H1 (cell line): ENCODE measurements at regions not wholly inside any gene's neighbourhood (a gene's known extent, or its start where the extent isn't known, plus 50 kb on each side); places are given as distances from the start of the nearest gene placed in this dataset.

Source experiments
- CTCF ChIA-PET: fragments of 300-600 bp; sonication (Branson Sonifier 250); formaldehyde crosslinking; loops from one replicate; lab custom pipeline; 2021; ENCODE audit not compliant: partially characterized antibody; lab: Charles Lee
- POLR2A ChIA-PET: fragments of 300-600 bp; sonication (Branson Sonifier 250); formaldehyde crosslinking; loops from one replicate; lab custom pipeline; 2021; ENCODE audit warnings: inconsistent platforms; ENCODE audit not compliant: partially characterized antibody; lab: Charles Lee
- DNase-seq, 2 experiments: peaks; one replicate each; pipeline versions ENCODE4 v3.0.0 to v3.0.0-alpha.2; 2010 to 2022; ENCODE audit warnings: low spot score in 2 of 2, low read depth in 1 of 2, mixed read lengths in 1 of 2
- FAIRE-seq: peaks from 2 replicates; lab custom pipeline; 2011; peaks lifted over from hg19 to GRCh38; lab: Jason Lieb, UNC
- H2AFZ ChIP-seq: 2 replicates; pipeline ENCODE4 v1.8.1; 2012; ENCODE audit warnings: low read length, inconsistent platforms
- H2AK5ac ChIP-seq: 2 replicates; pipeline ENCODE4 v1.6.1; 2013; ENCODE audit warnings: low read depth, low read length
- H2BK120ac ChIP-seq: replicated peaks from 2 replicates; pipeline ENCODE3; 2013; ENCODE audit warnings: low read depth, low read length, inconsistent platforms
- H2BK12ac ChIP-seq: 2 replicates; pipeline ENCODE4 v1.6.1; 2013; ENCODE audit warnings: low read depth, low read length
- H2BK15ac ChIP-seq: 2 replicates; pipeline ENCODE4 v1.6.1; 2013; ENCODE audit warnings: low read length
- H2BK20ac ChIP-seq: 2 replicates; pipeline ENCODE4 v1.6.1; 2013; ENCODE audit warnings: low read length
- H2BK5ac ChIP-seq: 2 replicates; pipeline ENCODE4 v1.6.1; 2013; ENCODE audit warnings: low read depth, low read length
- H3K14ac ChIP-seq: 2 replicates; pipeline ENCODE4 v1.6.1; 2013; ENCODE audit warnings: inconsistent platforms; ENCODE audit not compliant: insufficient read length
- H3K18ac ChIP-seq: 2 replicates; pipeline ENCODE4 v1.6.1; 2013; ENCODE audit warnings: low read length; ENCODE audit errors: extremely low read depth
- H3K23ac ChIP-seq: 2 replicates; pipeline ENCODE4 v1.6.1; 2013; ENCODE audit warnings: inconsistent platforms; ENCODE audit not compliant: insufficient read length
- H3K23me2 ChIP-seq: 2 replicates; pipeline ENCODE4 v1.6.1; 2013; ENCODE audit warnings: low read depth, low read length
- H3K27ac ChIP-seq: 2 replicates; pipeline ENCODE4 v1.6.1; 2011; ENCODE audit warnings: low read depth, low read length, inconsistent platforms
- H3K27me3 ChIP-seq, 4 experiments: replicated peaks in 1 of 4; 1 replicate in 1 of 4; 2 replicates in 3 of 4; pipeline versions ENCODE4 v1.6.1 to v1.8.1; 2011 to 2013; ENCODE audit warnings: low read length in 3 of 4, mild to moderate bottlenecking in 3 of 4, inconsistent platforms in 2 of 4, mixed read lengths in 2 of 4, moderate library complexity in 1 of 4; ENCODE audit not compliant: control insufficient read depth in 3 of 4, insufficient read depth in 3 of 4; ENCODE audit errors: extremely low read depth in 1 of 4
- H3K36me3 ChIP-seq, 4 experiments: 2 replicates each; pipeline versions ENCODE4 v1.6.1 to v1.8.1; 2011 to 2013; ENCODE audit warnings: mild to moderate bottlenecking in 4 of 4, low read length in 3 of 4, moderate library complexity in 2 of 4, control low read depth in 1 of 4, inconsistent platforms in 1 of 4; ENCODE audit not compliant: insufficient read depth in 4 of 4, control insufficient read depth in 2 of 4
- H3K4ac ChIP-seq: replicated peaks from 2 replicates; pipeline ENCODE3; 2013; ENCODE audit warnings: low read length, low read depth, mixed read lengths, inconsistent platforms; ENCODE audit not compliant: insufficient read length
- H3K4me1 ChIP-seq, 4 experiments: replicated peaks in 1 of 4; 1 replicate in 1 of 4; 2 replicates in 3 of 4; pipeline versions ENCODE4 v1.6.1 to v1.8.1; 2011 to 2013; ENCODE audit warnings: low read length in 3 of 4, inconsistent platforms in 2 of 4, mixed read lengths in 1 of 4; ENCODE audit not compliant: insufficient read depth in 4 of 4, control insufficient read depth in 3 of 4
- H3K4me2 ChIP-seq, 2 experiments: 2 replicates each; pipeline versions ENCODE4 v1.6.1 to v1.8.1; 2011 to 2013; ENCODE audit warnings: low read depth in 2 of 2, low read length in 2 of 2, control low read depth in 1 of 2, inconsistent platforms in 1 of 2, mild to moderate bottlenecking in 1 of 2; ENCODE audit not compliant: insufficient read depth in 1 of 2
- H3K4me3 ChIP-seq, 4 experiments: fragments of 200-600, 300-600 bp in 1 of 4; sonication (generic), shearing (Covaris generic), sonication (Bioruptor Twin) in 1 of 4; 2 replicates each; pipeline versions ENCODE4 v1.5.1 to v1.8.1; 2011 to 2016; ENCODE audit warnings: low read length in 4 of 4, low read depth in 3 of 4, control low read depth in 2 of 4, inconsistent platforms in 2 of 4, mild to moderate bottlenecking in 2 of 4, mixed read lengths in 1 of 4, moderate library complexity in 1 of 4; ENCODE audit not compliant: insufficient read depth in 2 of 4; ENCODE audit errors: extremely low read depth in 1 of 4
- H3K56ac ChIP-seq: replicated peaks from 2 replicates; pipeline ENCODE3; 2013; ENCODE audit warnings: low read depth, mild to moderate bottlenecking, mixed read lengths, low read length, inconsistent platforms; ENCODE audit not compliant: insufficient read length
- H3K79me1 ChIP-seq: 2 replicates; pipeline ENCODE4 v1.6.1; 2013; ENCODE audit warnings: low read depth, low read length, control low read depth
- H3K79me2 ChIP-seq, 2 experiments: 2 replicates each; pipeline versions ENCODE4 v1.6.1 to v1.8.1; 2012 to 2013; ENCODE audit warnings: low read length in 2 of 2, mild to moderate bottlenecking in 2 of 2, inconsistent platforms in 1 of 2; ENCODE audit not compliant: insufficient read depth in 2 of 2, control insufficient read depth in 1 of 2
- H3K9ac ChIP-seq, 4 experiments: replicated peaks in 1 of 4; 1 replicate in 1 of 4; 2 replicates in 3 of 4; pipeline versions ENCODE4 v1.6.1 to v1.8.1; 2011 to 2013; ENCODE audit warnings: low read depth in 3 of 4, low read length in 3 of 4, control low read depth in 2 of 4, mild to moderate bottlenecking in 2 of 4, moderate library complexity in 2 of 4, inconsistent platforms in 1 of 4; ENCODE audit errors: extremely low read depth in 1 of 4
- H3K9me3 ChIP-seq, 2 experiments: 2 replicates each; pipeline versions ENCODE4 v1.6.1 to v1.8.1; 2012 to 2013; ENCODE audit warnings: mild to moderate bottlenecking in 2 of 2, moderate library complexity in 2 of 2, control low read depth in 1 of 2, inconsistent platforms in 1 of 2, low read depth in 1 of 2, low read length in 1 of 2, mixed read lengths in 1 of 2; ENCODE audit not compliant: insufficient read depth in 2 of 2
- H4K20me1 ChIP-seq, 2 experiments: replicated peaks in 1 of 2; 2 replicates each; pipeline versions ENCODE3 to v1.8.1; 2011 to 2013; ENCODE audit warnings: inconsistent platforms in 2 of 2, low read length in 2 of 2, mild to moderate bottlenecking in 1 of 2; ENCODE audit not compliant: insufficient read depth in 2 of 2, control insufficient read depth in 1 of 2
- H4K5ac ChIP-seq: 2 replicates; pipeline ENCODE4 v1.6.1; 2013; ENCODE audit warnings: low read length, low read depth, mixed read lengths, inconsistent platforms; ENCODE audit not compliant: insufficient read length
- H4K8ac ChIP-seq: 2 replicates; pipeline ENCODE4 v1.8.0; 2013; ENCODE audit warnings: mild to moderate bottlenecking, moderate library complexity, low read length, inconsistent platforms; ENCODE audit not compliant: insufficient read depth; ENCODE audit errors: extremely low read depth
- H4K91ac ChIP-seq: replicated peaks from 2 replicates; pipeline ENCODE3; 2013; ENCODE audit warnings: low read length, mixed read lengths, inconsistent platforms; ENCODE audit not compliant: insufficient read length
- BRCA1 ChIP-seq: IDR thresholded peaks from 2 replicates; pipeline ENCODE4 v1.6.1; 2012; ENCODE audit warnings: low read depth, low read length, improper control_type of control experiment
- CBX8 ChIP-seq: fragments of 300-800, 300-1000 bp; sonication (generic); IDR thresholded peaks from 2 replicates; pipeline ENCODE4 v1.7.1; 2016; ENCODE audit warnings: low read depth, low read length, borderline replicate concordance
- CTBP2 ChIP-seq: IDR thresholded peaks from 2 replicates; pipeline ENCODE4 v1.7.0; 2011; ENCODE audit warnings: borderline replicate concordance, mild to moderate bottlenecking, moderate library complexity, mixed read lengths, low read length; ENCODE audit not compliant: insufficient read depth, insufficient read length
- HDAC2 ChIP-seq, 2 experiments: fragments of 300-600 bp in 1 of 2; sonication (generic) in 1 of 2; IDR thresholded peaks; 2 replicates each; pipeline ENCODE4 v1.6.1; 2011 to 2012; ENCODE audit warnings: low read depth in 2 of 2, low read length in 2 of 2, mild to moderate bottlenecking in 2 of 2, moderate library complexity in 2 of 2, borderline replicate concordance in 1 of 2, inconsistent platforms in 1 of 2
- POLR2AphosphoS5 ChIP-seq: IDR thresholded peaks from 2 replicates; pipeline ENCODE4 v1.6.1; 2011; ENCODE audit warnings: low read depth, low read length
- RBBP5 ChIP-seq: IDR thresholded peaks from 2 replicates; pipeline ENCODE4 v1.7.1; 2012; ENCODE audit warnings: low read depth, mild to moderate bottlenecking, inconsistent platforms, low read length, moderate library complexity, borderline replicate concordance
- RFX5 ChIP-seq: IDR thresholded peaks from 2 replicates; pipeline ENCODE4 v1.6.1; 2011; ENCODE audit warnings: low read depth, low read length, improper control_type of control experiment, borderline replicate concordance
- RNF2 ChIP-seq: fragments of 200-900, 300-1000 bp; sonication (generic); IDR thresholded peaks from 2 replicates; pipeline ENCODE4 v1.7.1; 2016; ENCODE audit warnings: borderline replicate concordance, low read depth, mild to moderate bottlenecking, antibody characterized with exemption, low read length; ENCODE audit not compliant: poor library complexity, severe bottlenecking; ENCODE audit errors: missing control alignments
- SP4 ChIP-seq: IDR thresholded peaks from 2 replicates; pipeline ENCODE4 v1.6.1; 2012; ENCODE audit warnings: low read length, inconsistent platforms
- TAF7 ChIP-seq: optimal IDR thresholded peaks from 2 replicates; pipeline ENCODE3; 2011; ENCODE audit warnings: low read depth, mild to moderate bottlenecking, inconsistent platforms, low read length, moderate library complexity, borderline replicate concordance
- TBP ChIP-seq: IDR thresholded peaks from 2 replicates; pipeline ENCODE4 v1.6.1; 2011; ENCODE audit warnings: low read depth, low read length, improper control_type of control experiment
- TCF12 ChIP-seq: IDR thresholded peaks from 2 replicates; pipeline ENCODE4 v1.6.1; 2011; ENCODE audit warnings: low read depth, mild to moderate bottlenecking, low read length
- TEAD4 ChIP-seq: IDR thresholded peaks from 2 replicates; pipeline ENCODE4 v1.6.1; 2012; ENCODE audit warnings: low read depth, low read length, inconsistent platforms, mixed read lengths
- ZNF274 ChIP-seq: IDR thresholded peaks from 2 replicates; pipeline ENCODE4 v1.7.0; 2012; ENCODE audit warnings: low read length, borderline replicate concordance; ENCODE audit errors: extremely low read depth
- WGBS, 2 experiments: shearing (Covaris generic) in 1 of 2; methylation state at CpG; one replicate each; pipeline versions ENCODE4 v1.1.6 to v1.1.7; 2013 to 2015; ENCODE audit warnings: low lambda C conversion rate in 2 of 2, mixed read lengths in 2 of 2, inconsistent platforms in 1 of 2, low coverage in 1 of 2, missing lambda C conversion rate in 1 of 2; ENCODE audit not compliant: insufficient replicate concordance in 2 of 2, insufficient coverage in 1 of 2, insufficient read length in 1 of 2; ENCODE audit errors: extremely low coverage in 1 of 2, missing lambda C conversion rate in 1 of 2; 5-methylcytosine and 5-hydroxymethylcytosine counted together

DNA sequence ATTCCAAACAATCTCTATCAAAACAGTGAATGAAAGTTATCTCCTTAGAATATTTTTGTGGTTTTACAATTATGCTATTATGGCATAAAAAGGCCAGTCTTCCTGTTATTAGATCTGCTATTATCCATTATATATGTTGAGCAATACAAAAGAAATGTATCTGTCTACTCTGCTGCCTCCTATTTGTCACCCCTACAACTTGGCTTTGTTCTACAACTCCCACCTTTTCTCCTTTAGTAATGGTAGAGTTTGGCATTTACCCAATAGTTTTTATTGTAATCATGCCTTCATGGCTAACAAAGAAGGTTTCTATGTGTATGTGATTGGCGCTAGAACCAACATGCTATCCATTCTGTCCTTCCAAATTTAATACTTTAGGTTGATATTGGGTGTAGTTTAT, 189.2 kb upstream of the PRDM9 start:
- Histone ChIP-seq H2AK5ac (no peak overlapping the region), H2AFZ (no peak overlapping the region), H3K14ac (no peak overlapping the region), H4K20me1 (no peaks in the 10 kb centered on the region), H2BK12ac (no peak overlapping the region), H3K9ac (no peak overlapping the region), H2BK20ac (no peak overlapping the region), H3K36me3 (no peaks in the 10 kb centered on the region), H3K56ac (no peak overlapping the region), H4K91ac (no peak overlapping the region), H3K27me3 (no peaks in the 10 kb centered on the region), H3K27ac (no peak overlapping the region), H3K23ac (no peak overlapping the region), H2BK120ac (no peak overlapping the region), H4K8ac (no peak overlapping the region), H2BK5ac (no peak overlapping the region), H3K4me1 (peaks cover 0 to 3% (median 0%) of the 10 kb centered on the region in 4 experiments; a peak in 1 of 7 replicates), H3K79me2 (no peaks in the 10 kb centered on the region), H3K4me2 (no peak overlapping the region), H2BK15ac (no peak overlapping the region), H3K79me1 (no peaks in the 10 kb centered on the region), H3K23me2 (no peaks in the 10 kb centered on the region), H3K18ac (no peak overlapping the region), H3K4ac (no peak overlapping the region), H3K4me3 (no peak overlapping the region), H3K9me3 (no peaks in the 10 kb centered on the region), H4K5ac (no peak overlapping the region)
- DNase-seq, result no peak
- ChIA-PET POLR2A (no interaction called here), CTCF (interaction anchor here (1.7 kb wide), 1 partner anchor 16 kb away, joined by 6 read pairs; no protein-coding TSS in a partner anchor)
- WGBS, 2 experiments, result 86% methylated on average over 1 of the region's 1 CpG; no CpG with 5 or more reads in 1 of the 2 experiments
- no peak for FAIRE-seq
- no peak for TF ChIP-seq BRCA1
- TF ChIP-seq TEAD4, result no peak
- TF ChIP-seq SP4, result no peak
- no peak for TF ChIP-seq ZNF274
- no peak for TF ChIP-seq TBP
- no peak for TF ChIP-seq HDAC2 (IDR thresholded peaks at IDR 0.05; ENCODE audit: borderline replicate concordance in 1 of 2, low read depth in 2 of 2, low read length in 2 of 2)
- TF ChIP-seq POLR2AphosphoS5, result no peak
- no peak for TF ChIP-seq RNF2
- TF ChIP-seq TCF12, result no peak
- no peak for TF ChIP-seq TAF7
- TF ChIP-seq RBBP5, result no peak
- TF ChIP-seq CTBP2, result no peak
- no peak for TF ChIP-seq CBX8
- TF ChIP-seq RFX5, result no peak
